Hematopoietic multipotent progenitor cell (in vitro differentiated cells): ENCODE measurements at regions not wholly inside any gene's neighbourhood (a gene's known extent, or its start where the extent isn't known, plus 50 kb on each side); places are given as distances from the start of the nearest gene placed in this dataset.

Experiments used
- DNase-seq, 3 donors: peaks; one replicate each; pipeline ENCODE4 v3.0.0-alpha.2; 2011 to 2015; ENCODE audit warnings: low read depth in 2 of 3, low spot score in 2 of 3

GRCh38 chr12:124184456-124184855 lies 110.4 kb upstream of the RFLNA start:
- DNase-seq, result no peak

- DNase-seq, result no peak
Measured at GRCh38 chr12:124185971-124186686, 108.8 kb upstream of the RFLNA start.

- DNase-seq, result no peak
Measured at GRCh38 chr12:124188084-124188483, 106.8 kb upstream of the RFLNA start.

GRCh38 chr12:124188561-124189405 lies 106.1 kb upstream of the RFLNA start:
- no peak for DNase-seq

GRCh38 chr12:124190312-124191023 lies 104.4 kb upstream of the RFLNA start:
- DNase-seq, result no peak

- no peak for DNase-seq
Measured at GRCh38 chr12:124191024-124191359, 103.9 kb upstream of the RFLNA start.

GRCh38 chr12:124191966-124192365 lies 102.9 kb upstream of the RFLNA start:
- DNase-seq, result no peak

GRCh38 chr12:124194264-124194892 lies 100.5 kb upstream of the RFLNA start:
- DNase-seq, result no peak

- DNase-seq, result no peak
Measured at GRCh38 chr12:124194893-124195566, 99.9 kb upstream of the RFLNA start.

GRCh38 chr12:124195567-124195942 lies 99.3 kb upstream of the RFLNA start:
- no peak for DNase-seq

GRCh38 chr12:124196236-124196635 lies 98.7 kb upstream of the RFLNA start:
- no peak for DNase-seq

GRCh38 chr12:124201248-124201647 lies 93.6 kb upstream of the RFLNA start:
- DNase-seq, result no peak

GRCh38 chr12:124203176-124203575 lies 91.7 kb upstream of the RFLNA start:
- no peak for DNase-seq

- no peak for DNase-seq
Measured at GRCh38 chr12:124205405-124205804, 89.5 kb upstream of the RFLNA start.

GRCh38 chr12:124207049-124207448 lies 87.8 kb upstream of the RFLNA start:
- DNase-seq, result no peak

GRCh38 chr12:124207617-124208016 lies 87.3 kb upstream of the RFLNA start:
- DNase-seq, result no peak

- DNase-seq, result no peak
Measured at GRCh38 chr12:124208489-124208888, 86.4 kb upstream of the RFLNA start.

GRCh38 chr12:124210991-124211577 lies 83.8 kb upstream of the RFLNA start:
- DNase-seq, result no peak

GRCh38 chr12:124211753-124212152 lies 83.1 kb upstream of the RFLNA start:
- DNase-seq, result no peak

GRCh38 chr12:124213666-124214347 lies 81.1 kb upstream of the RFLNA start:
- DNase-seq, result no peak
